NT2/D1 (cell line): ENCODE measurements at regions not wholly inside any gene's neighbourhood (a gene's known extent, or its start where the extent isn't known, plus 50 kb on each side); places are given as distances from the start of the nearest gene placed in this dataset.

Source experiments
- DNase-seq: peaks from one replicate; pipeline ENCODE4 v3.0.0-alpha.2; 2011; ENCODE audit warnings: low read depth, low spot score
- H3K27me3 ChIP-seq: 2 replicates; pipeline ENCODE4 v1.6.0; 2011; ENCODE audit warnings: mild to moderate bottlenecking; ENCODE audit not compliant: insufficient read length, insufficient read depth
- H3K36me3 ChIP-seq: 2 replicates; pipeline ENCODE4 v1.6.1; 2011; ENCODE audit warnings: mild to moderate bottlenecking, low read length, mixed read lengths; ENCODE audit not compliant: insufficient read depth, insufficient read length
- H3K4me1 ChIP-seq: 2 replicates; pipeline ENCODE4 v1.5.1; 2011; ENCODE audit not compliant: insufficient read depth, insufficient read length
- H3K4me3 ChIP-seq: 2 replicates; pipeline ENCODE4 v1.5.1; 2011; ENCODE audit warnings: low read depth; ENCODE audit not compliant: insufficient read length
- H3K9ac ChIP-seq: 2 replicates; pipeline ENCODE4 v1.6.0; 2011; ENCODE audit warnings: low read depth; ENCODE audit not compliant: insufficient read length
- H3K9me3 ChIP-seq: 2 replicates; pipeline ENCODE4 v1.5.1; 2011; ENCODE audit warnings: mild to moderate bottlenecking, low read length; ENCODE audit not compliant: insufficient read depth
- SUZ12 ChIP-seq: IDR thresholded peaks from 2 replicates; pipeline ENCODE4 v1.6.1; 2011; ENCODE audit not compliant: insufficient read length, insufficient read depth; ENCODE audit errors: extremely low read depth
- YY1 ChIP-seq: IDR thresholded peaks from 2 replicates; pipeline ENCODE4 v1.6.1; 2011; ENCODE audit not compliant: insufficient read length, insufficient read depth
- ZNF274 ChIP-seq: IDR thresholded peaks from 2 replicates; pipeline ENCODE4 v1.6.1; 2011; ENCODE audit warnings: mild to moderate bottlenecking, low read depth, low read length

DNA sequence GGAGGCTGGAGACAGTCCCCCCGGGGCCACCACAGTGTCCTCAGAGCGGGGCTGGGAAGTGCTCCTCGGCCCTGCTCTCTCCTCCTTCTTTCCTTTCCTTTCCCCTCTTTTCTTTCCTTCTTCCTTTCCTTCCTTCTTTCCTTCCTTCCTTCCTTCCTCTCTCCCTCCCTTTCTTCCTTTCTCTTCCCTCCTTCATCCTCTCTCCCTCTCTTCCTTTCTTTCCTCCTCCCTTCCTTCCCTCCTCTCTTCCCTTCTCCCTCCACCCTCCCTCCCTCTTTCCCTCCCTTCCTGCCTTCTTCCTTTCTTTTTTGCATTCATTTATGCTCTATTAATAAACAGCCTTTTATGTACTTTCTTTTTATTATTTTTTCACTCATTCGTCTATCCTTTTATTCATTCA is 127.1 kb upstream of the TCERG1L start:
- TF ChIP-seq YY1 (no peak), SUZ12 (no peak), ZNF274 (no peak)
- Histone ChIP-seq H3K9me3 (no peaks in the 10 kb centered on the region), H3K27me3 (no peaks in the 10 kb centered on the region)

DNA sequence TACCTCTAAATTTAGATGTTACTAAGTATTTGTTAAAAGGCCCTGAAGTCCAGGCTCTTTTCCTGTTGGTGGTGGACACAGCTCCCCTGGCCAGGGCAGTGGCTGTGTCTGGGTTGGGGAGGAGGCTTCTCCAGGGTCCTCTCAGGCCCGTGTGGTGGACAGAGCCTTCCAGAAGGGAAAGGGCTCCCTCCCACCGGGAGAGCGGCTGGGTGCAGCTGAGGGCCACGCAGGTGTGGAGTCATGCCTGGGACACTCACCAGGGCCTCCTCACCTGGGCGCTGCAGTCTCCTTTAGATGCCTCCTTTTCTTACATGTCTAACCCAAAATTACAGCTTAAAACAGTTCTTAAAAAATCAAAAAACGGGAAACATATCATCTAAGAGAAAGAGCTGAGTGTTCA is 128.2 kb upstream of the TCERG1L start:
- DNase-seq: no peak
- Histone ChIP-seq H3K27me3 (no peaks in the 10 kb centered on the region), H3K9me3 (no peaks in the 10 kb centered on the region), H3K9ac (no peak overlapping the region), H3K36me3 (no peaks in the 10 kb centered on the region), H3K4me1 (peaks cover 2% of the 10 kb centered on the region), H3K4me3 (no peak overlapping the region)
- TF ChIP-seq SUZ12 (no peak), YY1 (no peak)

More for the DNA sequence above, 127.1 kb upstream of the TCERG1L start:
- no peak overlapping the region for H3K9ac ChIP-seq
- H3K4me3 ChIP-seq: no peak overlapping the region
- DNase-seq: no peak
- peaks cover 2% of the 10 kb centered on the region for H3K4me1 ChIP-seq
- no peaks in the 10 kb centered on the region for H3K36me3 ChIP-seq

DNA sequence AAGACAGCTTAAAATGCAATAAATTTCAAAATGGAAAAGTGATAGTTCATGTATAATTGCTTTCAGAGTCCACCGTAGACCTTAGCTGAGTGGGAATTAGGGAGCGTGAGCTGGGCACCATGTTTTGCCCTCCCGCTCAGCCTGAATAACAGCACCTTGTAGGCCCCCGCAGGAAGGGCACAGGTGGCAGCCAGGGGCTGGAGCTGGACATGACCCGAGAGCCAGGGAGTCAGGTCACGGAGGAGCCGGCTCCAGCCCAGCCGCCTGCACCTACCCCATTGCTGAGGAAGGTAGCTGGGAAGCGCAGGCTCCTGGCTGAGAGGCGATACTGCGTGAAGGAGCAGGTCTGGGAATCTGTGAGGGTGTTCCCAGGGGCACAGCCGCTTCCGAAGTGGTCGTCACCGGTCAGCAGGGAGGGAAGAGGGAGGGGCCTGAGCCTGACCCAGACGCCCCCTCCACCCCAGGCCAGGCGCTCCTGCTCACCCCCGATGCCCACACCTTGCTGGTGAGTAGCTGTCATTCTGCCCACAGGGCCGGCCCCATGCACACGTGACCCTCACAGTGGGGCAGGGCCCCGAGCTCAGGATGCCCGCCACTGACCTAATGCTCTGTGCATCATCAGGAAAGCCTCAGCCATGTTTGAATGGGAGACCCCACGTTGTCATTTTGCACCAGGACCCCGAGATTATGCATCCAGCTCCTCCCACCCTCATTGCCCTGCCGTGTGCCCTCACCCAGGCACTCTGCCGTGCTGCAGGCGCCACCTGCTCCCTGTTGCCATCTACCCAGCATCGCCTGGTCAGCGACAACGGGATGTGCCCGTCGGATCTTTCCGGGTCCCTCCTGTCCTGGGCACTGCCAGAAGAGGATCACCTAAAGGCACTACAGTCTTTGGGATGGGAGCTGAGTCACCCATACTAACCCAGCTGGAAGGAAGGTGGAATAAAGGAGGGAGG is 129.2 kb upstream of the TCERG1L start:
- H3K36me3 ChIP-seq: no peaks in the 10 kb centered on the region
- H3K4me3 ChIP-seq: no peak overlapping the region
- no peak for DNase-seq
- H3K9me3 ChIP-seq: no peaks in the 10 kb centered on the region
- no peaks in the 10 kb centered on the region for H3K27me3 ChIP-seq
- no peak for TF ChIP-seq ZNF274
- TF ChIP-seq YY1: no peak
- no peak for TF ChIP-seq SUZ12
- H3K9ac ChIP-seq: no peak overlapping the region
- H3K4me1 ChIP-seq: peaks cover 2% of the 10 kb centered on the region

DNA sequence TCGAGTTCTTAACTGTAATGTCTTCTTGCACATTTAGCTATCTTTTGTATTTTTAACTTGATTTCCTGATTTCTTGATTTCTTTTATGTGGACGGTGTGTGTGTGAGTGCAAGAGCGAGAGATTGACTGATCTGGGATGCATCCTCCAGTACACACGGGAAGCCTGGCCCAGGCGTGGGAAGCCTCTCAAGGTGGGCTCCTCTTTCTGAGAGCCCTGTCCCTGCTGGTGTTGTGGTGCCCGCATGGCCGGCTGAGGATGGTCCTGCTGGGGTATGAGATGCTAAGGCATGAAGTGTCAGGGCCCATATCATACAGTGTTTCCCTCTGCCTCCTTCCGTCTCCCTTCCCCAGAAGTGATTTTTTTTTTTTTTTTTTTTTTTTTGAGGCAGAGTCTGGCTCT is 130.8 kb upstream of the TCERG1L start:
- TF ChIP-seq YY1 (no peak), SUZ12 (no peak), ZNF274 (no peak)
- Histone ChIP-seq H3K4me3 (no peak overlapping the region), H3K27me3 (no peaks in the 10 kb centered on the region), H3K9ac (no peak overlapping the region), H3K36me3 (no peaks in the 10 kb centered on the region), H3K9me3 (no peaks in the 10 kb centered on the region), H3K4me1 (peaks cover 2% of the 10 kb centered on the region)
- no peak for DNase-seq

DNA sequence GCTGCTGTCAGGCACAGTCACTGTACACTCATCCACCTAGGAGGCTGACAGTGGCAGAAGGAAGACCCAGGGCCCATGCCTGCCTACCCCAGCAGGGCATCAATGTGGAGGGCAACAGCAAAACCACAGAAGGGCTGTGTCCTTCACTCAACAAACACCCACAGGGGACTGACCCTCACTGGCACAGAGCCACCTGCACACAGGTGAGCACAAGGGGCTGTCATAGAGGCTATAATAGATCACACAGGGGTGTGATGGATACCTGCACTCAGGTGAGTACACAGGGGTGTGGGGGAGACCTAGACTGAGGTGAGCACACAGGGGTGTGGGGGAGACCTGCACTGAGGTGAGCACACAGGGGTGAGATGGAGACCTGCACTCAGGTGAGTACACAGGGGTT is 132.8 kb upstream of the TCERG1L start:
- no peak overlapping the region for H3K9ac ChIP-seq

GRCh38 chr10:131444862-131445461 is 133.4 kb upstream of the TCERG1L start:
- no peak for TF ChIP-seq ZNF274
- no peak for TF ChIP-seq SUZ12
- no peak for TF ChIP-seq YY1
- no peaks in the 10 kb centered on the region for H3K4me1 ChIP-seq

More for the DNA sequence above, 132.8 kb upstream of the TCERG1L start:
- TF ChIP-seq YY1 (no peak), ZNF274 (no peak), SUZ12 (no peak)
- Histone ChIP-seq H3K9me3 (no peaks in the 10 kb centered on the region), H3K27me3 (no peaks in the 10 kb centered on the region), H3K36me3 (no peaks in the 10 kb centered on the region), H3K4me3 (no peak overlapping the region), H3K4me1 (no peaks in the 10 kb centered on the region)
- no peak for DNase-seq

GRCh38 chr10:131445623-131446022 is 134.1 kb upstream of the TCERG1L start:
- DNase-seq: no peak
- TF ChIP-seq SUZ12 (no peak), ZNF274 (no peak), YY1 (no peak)
- H3K27me3 ChIP-seq: no peaks in the 10 kb centered on the region

More at GRCh38 chr10:131444862-131445461, 133.4 kb upstream of the TCERG1L start:
- Histone ChIP-seq H3K9me3 (no peaks in the 10 kb centered on the region), H3K36me3 (no peaks in the 10 kb centered on the region), H3K4me3 (no peak overlapping the region), H3K27me3 (no peaks in the 10 kb centered on the region), H3K9ac (no peak overlapping the region)
- no peak for DNase-seq

More at GRCh38 chr10:131445623-131446022, 134.1 kb upstream of the TCERG1L start:
- H3K9ac ChIP-seq: no peak overlapping the region
- H3K4me3 ChIP-seq: no peak overlapping the region
- H3K4me1 ChIP-seq: no peaks in the 10 kb centered on the region
- no peaks in the 10 kb centered on the region for H3K9me3 ChIP-seq
- no peaks in the 10 kb centered on the region for H3K36me3 ChIP-seq
